ENCODE measurements at regions not wholly inside any gene's neighbourhood (a gene's known extent, or its start where the extent isn't known, plus 50 kb on each side); places are given as distances from the start of the nearest gene placed in this dataset.

GRCh38 chr6:40796260-40797221 lies 209.4 kb upstream of the LRFN2 start:
- DNase-seq (ENCODE audit: low read depth), result no peak

DNA sequence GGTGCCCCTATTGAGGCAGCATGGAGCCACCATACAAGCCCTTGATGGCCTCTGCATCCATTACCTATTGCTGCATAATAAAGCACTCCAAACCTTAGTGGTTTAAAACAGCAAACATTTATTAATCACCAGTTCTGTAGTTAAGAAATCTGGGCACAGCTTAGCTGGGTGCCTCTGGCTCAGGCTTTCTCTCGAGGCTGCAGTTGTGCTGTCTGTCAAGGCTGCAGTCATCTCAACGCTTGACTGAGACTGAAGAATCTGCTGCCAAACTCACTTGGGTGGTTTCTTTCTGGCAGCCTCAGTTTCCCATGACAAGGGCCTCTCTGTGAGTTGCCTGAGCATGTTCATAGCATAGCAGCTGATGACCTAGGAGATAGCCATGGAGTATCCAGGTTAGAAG lies 207.4 kb upstream of the LRFN2 start:
- DNase-seq (ENCODE audit: low read depth), result no peak

DNA sequence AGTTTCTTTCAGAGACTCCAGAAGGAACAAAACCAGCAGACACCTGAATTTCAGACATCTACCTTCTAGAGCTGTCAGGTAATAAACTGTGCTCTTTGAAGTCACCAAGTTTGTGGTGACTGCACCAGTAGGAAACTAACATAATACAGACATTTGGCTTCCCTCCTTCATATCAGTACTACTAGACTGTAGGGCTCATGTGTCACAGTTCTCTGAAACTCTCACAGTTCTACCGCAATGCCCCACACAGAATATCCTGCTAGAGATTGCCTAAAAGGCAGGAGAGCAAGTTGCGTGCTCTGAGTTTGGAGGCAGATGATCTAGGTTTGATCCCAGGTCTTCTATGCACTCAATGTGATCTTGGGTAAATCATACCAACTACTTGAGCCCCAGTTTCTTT lies 205.0 kb upstream of the LRFN2 start:
- DNase-seq (ENCODE audit: low read depth), result no peak

GRCh38 chr6:40791004-40791403 lies 203.8 kb upstream of the LRFN2 start:
- DNase-seq (ENCODE audit: low read depth), result no peak

DNA sequence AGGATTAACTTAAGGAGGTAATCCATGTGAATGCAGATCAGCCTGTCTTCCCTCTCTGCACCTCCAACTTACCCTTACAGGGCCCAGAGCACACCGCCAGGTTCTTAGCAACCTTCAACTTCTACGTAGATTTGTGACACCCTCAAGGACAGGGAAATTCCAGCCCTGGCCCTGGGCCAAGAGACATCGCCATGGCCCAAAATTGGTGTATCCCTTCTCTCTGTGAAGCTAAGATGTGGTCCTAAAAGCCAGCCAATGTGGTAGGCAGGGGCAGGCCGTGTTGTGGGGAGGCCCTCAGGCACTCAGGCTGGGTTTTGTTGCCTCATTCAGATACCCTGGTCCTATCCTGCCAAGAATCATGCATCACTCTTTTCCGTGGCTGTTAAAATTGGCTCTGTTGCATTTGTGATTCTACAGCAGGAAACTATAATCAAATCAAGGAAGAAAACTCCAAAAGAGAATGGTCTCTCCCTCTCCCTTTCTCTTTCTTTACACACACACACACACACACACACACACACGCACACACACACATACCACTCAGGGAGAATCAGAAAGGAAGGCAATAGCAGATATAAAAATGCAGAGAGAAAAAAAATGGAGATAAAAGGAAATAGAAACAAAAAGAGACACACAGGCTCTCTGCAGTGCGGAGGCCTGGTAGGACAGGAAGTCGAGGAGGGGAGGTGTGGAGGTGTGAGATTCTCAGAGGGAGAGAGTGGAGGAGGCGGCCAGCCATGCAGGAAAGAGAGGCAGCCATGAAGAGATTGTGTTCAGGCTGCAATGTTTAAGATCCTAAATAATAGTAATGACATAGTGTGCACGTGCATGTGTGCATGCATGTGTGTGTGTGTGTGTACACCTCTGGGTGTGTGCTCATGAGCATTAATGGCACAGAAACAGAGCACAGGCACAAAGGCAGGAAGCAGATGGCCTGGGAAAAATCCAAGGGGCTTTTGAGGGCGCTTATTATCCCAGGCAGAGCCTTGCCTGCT lies 201.8 kb upstream of the LRFN2 start:
- DNase-seq (ENCODE audit: low read depth), result no peak

DNA sequence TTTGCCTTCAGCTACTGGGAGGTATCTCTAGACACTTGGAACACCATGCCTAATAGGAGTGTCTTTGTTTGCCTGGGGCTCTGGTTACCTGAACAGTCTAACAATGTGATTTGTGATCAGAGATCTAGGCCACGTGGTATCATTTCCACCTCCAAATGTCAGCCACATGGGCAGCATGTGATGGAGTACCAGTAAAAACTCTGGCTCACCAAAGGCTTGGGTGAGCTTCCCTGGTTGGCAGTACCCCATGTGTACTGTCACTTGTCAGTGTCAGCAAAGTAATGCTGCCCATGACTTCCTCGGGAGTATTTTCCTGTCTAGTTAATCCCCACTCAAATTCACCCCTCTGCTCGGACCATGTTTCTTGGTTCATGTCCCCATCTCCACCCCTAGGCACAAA lies 195.2 kb upstream of the LRFN2 start:
- DNase-seq (ENCODE audit: low read depth), result no peak

- no peak for DNase-seq (ENCODE audit: low read depth)
Observed at GRCh38 chr6:40780637-40781036, 193.5 kb upstream of the LRFN2 start.

- peak; percentile 70 for DNase-seq (ENCODE audit: low read depth)
Observed at GRCh38 chr6:40779409-40779808, 192.2 kb upstream of the LRFN2 start.

DNA sequence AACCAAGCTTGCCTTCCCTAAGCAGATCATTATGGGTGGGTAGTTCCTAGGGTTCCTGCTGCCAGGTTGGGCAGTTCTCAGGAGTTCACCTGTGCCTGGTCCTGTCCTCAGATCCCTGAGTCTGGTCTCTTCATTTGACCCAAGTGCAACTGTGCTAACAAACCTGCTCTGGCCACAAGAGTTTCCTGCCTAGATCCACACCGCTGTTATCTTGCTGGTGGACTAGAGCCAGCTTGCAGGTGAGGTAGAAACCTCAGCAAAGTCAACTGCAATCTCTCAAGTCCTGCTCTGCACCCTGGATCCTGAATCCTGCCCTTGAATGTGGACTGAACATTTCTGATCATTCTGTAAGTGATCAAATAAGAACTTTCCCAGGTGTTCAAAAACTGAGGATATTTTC lies 191.8 kb upstream of the LRFN2 start:
- DNase-seq (ENCODE audit: low read depth), result no peak

DNA sequence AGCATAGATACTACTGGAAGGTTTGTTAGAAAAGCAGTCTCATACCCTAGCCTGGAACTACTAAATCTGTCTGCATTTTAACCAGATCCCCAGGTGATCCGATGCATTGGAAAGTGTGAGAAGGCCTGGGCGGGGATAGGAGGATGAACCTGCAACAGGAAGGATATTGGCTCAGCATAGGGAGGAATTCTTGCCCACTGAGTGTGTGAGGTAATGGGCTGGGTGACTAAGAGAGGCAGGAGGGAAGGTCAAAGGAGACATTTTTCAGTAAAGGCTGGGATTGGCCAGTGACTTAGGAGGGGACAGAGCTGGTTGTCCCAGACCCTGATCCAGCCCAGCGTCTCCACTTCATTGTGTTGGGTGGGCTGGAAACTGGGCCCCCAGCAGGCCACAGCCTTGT lies 191.0 kb upstream of the LRFN2 start:
- DNase-seq (ENCODE audit: low read depth), result no peak

DNA sequence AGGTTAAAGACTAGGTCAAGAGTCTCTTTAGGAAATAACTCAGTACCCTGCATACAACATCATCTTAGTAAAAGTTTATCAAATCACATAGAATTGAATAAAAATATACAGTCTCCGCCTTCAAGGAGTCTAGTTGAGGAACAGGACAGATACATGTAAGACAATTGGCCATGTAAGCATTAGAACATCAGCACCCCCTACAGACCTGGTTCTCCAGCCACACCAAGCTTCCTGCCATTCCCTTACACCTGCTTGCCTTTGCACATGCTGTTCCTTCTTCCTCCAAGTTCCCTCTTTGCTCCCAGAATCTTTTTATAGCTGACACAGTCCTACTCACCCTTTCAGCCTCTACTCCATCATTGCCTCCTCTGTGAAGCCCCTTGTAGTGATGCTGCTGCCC lies 187.8 kb upstream of the LRFN2 start:
- no peak for DNase-seq (ENCODE audit: low read depth)

DNA sequence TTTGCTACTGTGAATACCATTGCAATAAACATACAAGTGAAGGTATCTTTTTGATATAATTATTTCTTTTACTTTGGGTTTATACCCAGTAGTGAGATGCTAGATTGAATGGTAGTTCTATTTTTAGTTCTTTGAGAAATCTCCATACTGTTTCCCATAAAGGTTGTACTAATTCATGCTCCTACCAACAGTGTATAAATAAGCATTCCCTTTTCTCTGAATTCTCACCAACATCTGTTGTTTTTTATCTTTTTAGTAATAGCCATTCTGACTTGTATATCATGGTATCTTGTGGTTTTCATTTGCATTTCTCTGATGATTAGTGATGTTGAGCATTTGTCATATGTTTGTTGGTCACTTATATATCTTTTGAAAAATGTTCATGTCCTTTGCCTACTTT lies 183.6 kb upstream of the LRFN2 start:
- DNase-seq (ENCODE audit: low read depth), result no peak

GRCh38 chr6:40764726-40765125 lies 177.6 kb upstream of the LRFN2 start:
- DNase-seq (ENCODE audit: low read depth), result no peak

- DNase-seq (ENCODE audit: low read depth), result no peak
Observed at GRCh38 chr6:40762981-40763380, 175.8 kb upstream of the LRFN2 start.

DNA sequence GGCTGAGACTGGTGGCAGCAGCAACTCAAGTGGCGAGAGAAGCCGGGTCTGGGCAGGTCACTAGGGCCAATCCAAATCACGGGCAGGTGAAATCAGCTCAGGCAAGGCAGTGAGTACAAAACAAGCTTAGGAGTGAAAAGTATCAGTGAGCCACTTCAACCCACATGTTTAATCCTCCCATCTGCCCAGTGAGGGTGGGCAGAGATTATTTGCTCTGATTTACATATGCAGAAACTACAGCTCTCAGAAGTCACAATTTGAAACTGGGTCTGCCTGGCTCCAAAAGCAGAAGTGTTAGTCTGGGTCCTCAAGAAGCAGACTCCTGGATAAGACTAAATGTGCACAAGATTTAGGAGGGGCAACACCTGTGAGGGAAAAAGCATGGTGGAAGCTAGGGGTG lies 173.7 kb upstream of the LRFN2 start:
- DNase-seq (ENCODE audit: low read depth), result no peak

GRCh38 chr6:40759838-40760237 lies 172.7 kb upstream of the LRFN2 start:
- no peak for DNase-seq (ENCODE audit: low read depth)

GRCh38 chr6:40759264-40759663 lies 172.1 kb upstream of the LRFN2 start:
- no peak for DNase-seq (ENCODE audit: low read depth)

DNA sequence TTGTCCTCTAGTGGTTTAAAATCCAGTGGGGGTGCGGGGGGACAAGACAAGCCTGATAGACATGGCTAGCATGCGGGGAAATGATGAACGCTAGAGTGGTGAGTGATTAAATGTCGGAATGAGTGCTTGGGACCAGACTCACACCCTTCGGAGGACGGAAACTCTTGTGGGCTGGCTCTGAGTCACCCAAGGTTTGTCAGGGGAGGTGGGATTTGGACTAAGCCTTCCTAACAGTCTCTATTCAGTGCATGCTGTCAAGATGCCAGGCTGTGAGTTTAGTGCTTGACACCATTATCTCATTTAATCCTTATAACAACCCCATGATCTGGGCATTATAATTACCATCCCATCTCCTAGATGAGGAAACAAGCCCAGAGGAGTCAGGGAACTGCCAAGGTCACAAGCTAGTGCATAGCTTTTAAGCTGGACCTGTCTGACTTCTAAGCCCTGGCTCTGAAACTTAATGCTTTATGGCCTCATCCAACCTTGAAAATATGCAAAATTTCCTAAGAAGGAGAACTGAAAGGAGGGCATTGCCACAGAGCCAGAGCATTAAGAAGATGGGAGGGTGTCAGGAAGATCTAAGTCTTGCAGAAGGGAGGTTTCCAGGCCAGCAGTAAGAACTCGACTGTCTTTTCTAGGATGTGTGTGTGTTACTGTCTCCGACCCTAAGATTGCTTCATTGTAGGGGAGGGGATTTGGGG lies 168.7 kb upstream of the LRFN2 start:
- DNase-seq (ENCODE audit: low read depth), result no peak

GRCh38 chr6:40755046-40755681 lies 168.0 kb upstream of the LRFN2 start:
- DNase-seq (ENCODE audit: low read depth), result no peak

- no peak for DNase-seq (ENCODE audit: low read depth)
Observed at GRCh38 chr6:40754461-40755045, 167.4 kb upstream of the LRFN2 start.

Measured in GM04503 (cell line).